ENCODE measurements at regions not wholly inside any gene's neighbourhood (a gene's known extent, or its start where the extent isn't known, plus 50 kb on each side); places are given as distances from the start of the nearest gene placed in this dataset.

GRCh38 chr10:130557181-130557845 is 421.1 kb downstream of the GLRX3 start:
- no peaks in the 10 kb centered on the region for H3K9me2 ChIP-seq (replicated peaks; ENCODE audit: low read depth, low read length)
- no peak overlapping the region for H3K4me3 ChIP-seq (ENCODE audit: low read length, poor library complexity, severe bottlenecking)
- no peaks in the 10 kb centered on the region for H3K79me2 ChIP-seq (ENCODE audit: insufficient read depth, low read length)
- H2AFZ ChIP-seq (ENCODE audit: low read length), result no peak overlapping the region
- H3K9ac ChIP-seq (ENCODE audit: low read depth, low read length, poor library complexity, severe bottlenecking), result no peak overlapping the region
- no peaks in the 10 kb centered on the region for H3K36me3 ChIP-seq (ENCODE audit: insufficient read depth, low read length)
- H3K27me3 ChIP-seq (ENCODE audit: insufficient read depth, low read length, poor library complexity, severe bottlenecking), result no peaks in the 10 kb centered on the region
- H4K20me1 ChIP-seq (ENCODE audit: insufficient read depth, low read length, poor library complexity, severe bottlenecking), result no peaks in the 10 kb centered on the region
- TF ChIP-seq EZH2phosphoT487 (IDR thresholded peaks at IDR 0.05; ENCODE audit: borderline replicate concordance) (no peak), CTCF (conservative IDR thresholded peaks at IDR 0.05; ENCODE audit: low read length) (no peak)
- no peaks in the 10 kb centered on the region for H3F3A ChIP-seq (ENCODE audit: low read depth)
- H3K9me3 ChIP-seq (ENCODE audit: insufficient read depth, low read depth, low read length), result no peaks in the 10 kb centered on the region; the same call in 1 of the 2 replicates
- H3K4me1 ChIP-seq (ENCODE audit: insufficient read depth, low read length, poor library complexity, severe bottlenecking), result no peaks in the 10 kb centered on the region
- H3K4me2 ChIP-seq (ENCODE audit: low read depth, low read length, poor library complexity, severe bottlenecking), result no peak overlapping the region

GRCh38 chr10:130558746-130559546 is 422.8 kb downstream of the GLRX3 start:
- Histone ChIP-seq H3K9me2 (replicated peaks; ENCODE audit: low read depth, low read length) (no peaks in the 10 kb centered on the region), H3K27me3 (ENCODE audit: insufficient read depth, low read length, poor library complexity, severe bottlenecking) (no peaks in the 10 kb centered on the region), H3K4me2 (ENCODE audit: low read depth, low read length, poor library complexity, severe bottlenecking) (no peak overlapping the region), H3K36me3 (ENCODE audit: insufficient read depth, low read length) (no peaks in the 10 kb centered on the region), H2AFZ (ENCODE audit: low read length) (no peak overlapping the region), H3F3A (ENCODE audit: low read depth) (no peaks in the 10 kb centered on the region), H4K20me1 (ENCODE audit: insufficient read depth, low read length, poor library complexity, severe bottlenecking) (no peaks in the 10 kb centered on the region), H3K4me3 (ENCODE audit: low read length, poor library complexity, severe bottlenecking) (no peak overlapping the region), H3K9me3 (ENCODE audit: insufficient read depth, low read depth, low read length) (no peaks in the 10 kb centered on the region; the same call in 1 of the 2 replicates), H3K4me1 (ENCODE audit: insufficient read depth, low read length, poor library complexity, severe bottlenecking) (no peaks in the 10 kb centered on the region), H3K79me2 (ENCODE audit: insufficient read depth, low read length) (no peaks in the 10 kb centered on the region), H3K9ac (ENCODE audit: low read depth, low read length, poor library complexity, severe bottlenecking) (no peak overlapping the region)
- no peak for TF ChIP-seq CTCF (conservative IDR thresholded peaks at IDR 0.05; ENCODE audit: low read length)
- no peak for TF ChIP-seq EZH2phosphoT487 (IDR thresholded peaks at IDR 0.05; ENCODE audit: borderline replicate concordance)

- no peaks in the 10 kb centered on the region; the same call in 1 of the 2 replicates for H3K9me3 ChIP-seq (ENCODE audit: insufficient read depth, low read depth, low read length)
- H3K4me1 ChIP-seq (ENCODE audit: insufficient read depth, low read length, poor library complexity, severe bottlenecking), result no peaks in the 10 kb centered on the region
- no peak overlapping the region for H3K9ac ChIP-seq (ENCODE audit: low read depth, low read length, poor library complexity, severe bottlenecking)
- no peaks in the 10 kb centered on the region for H4K20me1 ChIP-seq (ENCODE audit: insufficient read depth, low read length, poor library complexity, severe bottlenecking)
- no peak overlapping the region for H2AFZ ChIP-seq (ENCODE audit: low read length)
- H3K27me3 ChIP-seq (ENCODE audit: insufficient read depth, low read length, poor library complexity, severe bottlenecking), result no peaks in the 10 kb centered on the region
- no peaks in the 10 kb centered on the region for H3F3A ChIP-seq (ENCODE audit: low read depth)
- TF ChIP-seq EZH2phosphoT487 (IDR thresholded peaks at IDR 0.05; ENCODE audit: borderline replicate concordance), result no peak
- no peak for TF ChIP-seq CTCF (conservative IDR thresholded peaks at IDR 0.05; ENCODE audit: low read length)
- no peak overlapping the region for H3K4me2 ChIP-seq (ENCODE audit: low read depth, low read length, poor library complexity, severe bottlenecking)
- H3K79me2 ChIP-seq (ENCODE audit: insufficient read depth, low read length), result no peaks in the 10 kb centered on the region
- H3K4me3 ChIP-seq (ENCODE audit: low read length, poor library complexity, severe bottlenecking), result no peak overlapping the region
- no peaks in the 10 kb centered on the region for H3K36me3 ChIP-seq (ENCODE audit: insufficient read depth, low read length)
- no peaks in the 10 kb centered on the region for H3K9me2 ChIP-seq (replicated peaks; ENCODE audit: low read depth, low read length)
These were observed 423.3 kb downstream of the GLRX3 start for GRCh38 chr10:130559547-130559880.
